DOHH2 (cell line): ENCODE measurements at regions not wholly inside any gene's neighbourhood (a gene's known extent, or its start where the extent isn't known, plus 50 kb on each side); places are given as distances from the start of the nearest gene placed in this dataset.

Experiments
- H3F3A ChIP-seq: fragments of 200-600 bp; sonication (generic), shearing (Covaris generic); 2 replicates; pipeline ENCODE4 v1.6.0; 2016; ENCODE audit warnings: antibody characterized with exemption, mild to moderate bottlenecking; ENCODE audit not compliant: control insufficient read depth, insufficient read depth
- H3K27ac ChIP-seq: fragments of 200-600 bp; sonication (generic); 2 replicates; pipeline ENCODE4 v1.5.1; 2014; ENCODE audit warnings: low read depth, mild to moderate bottlenecking, low read length, moderate library complexity
- H3K27me3 ChIP-seq: fragments of 200-600 bp; sonication (generic); 2 replicates; pipeline ENCODE4 v1.6.1; 2014; ENCODE audit warnings: mild to moderate bottlenecking, low read length, mixed read lengths; ENCODE audit not compliant: control insufficient read depth
- H3K36me3 ChIP-seq: fragments of 200-600 bp; sonication (generic); 2 replicates; pipeline ENCODE4 v1.6.1; 2014; ENCODE audit warnings: mild to moderate bottlenecking, low read length, moderate library complexity, mixed read lengths; ENCODE audit not compliant: control insufficient read depth
- H3K4me1 ChIP-seq: fragments of 200-600 bp; sonication (generic); 2 replicates; pipeline ENCODE4 v1.6.1; 2014; ENCODE audit warnings: mild to moderate bottlenecking, low read length, mixed read lengths; ENCODE audit not compliant: control insufficient read depth
- H3K4me2 ChIP-seq: fragments of 200-600 bp; sonication (generic); 2 replicates; pipeline ENCODE4 v1.6.0; 2014; ENCODE audit warnings: mild to moderate bottlenecking, low read length, moderate library complexity
- H3K4me3 ChIP-seq: fragments of 200-600 bp; sonication (generic); 2 replicates; pipeline ENCODE4 v1.5.1; 2014; ENCODE audit warnings: mild to moderate bottlenecking, low read length, mixed read lengths
- H3K79me2 ChIP-seq: fragments of 200-600 bp; sonication (generic); 2 replicates; pipeline ENCODE4 v1.6.1; 2014; ENCODE audit warnings: mild to moderate bottlenecking, low read length, mixed read lengths; ENCODE audit not compliant: control insufficient read depth
- H3K9me2 ChIP-seq: fragments of 200-600 bp; sonication (generic); replicated peaks from 2 replicates; pipeline ENCODE4 v1.6.1; 2014; ENCODE audit warnings: mild to moderate bottlenecking, low read length, mixed read lengths; ENCODE audit not compliant: control insufficient read depth
- H3K9me3 ChIP-seq: fragments of 200-600 bp; sonication (generic); 2 replicates; pipeline ENCODE4 v1.6.1; 2014; ENCODE audit warnings: antibody characterized with exemption, low read length, mixed read lengths; ENCODE audit not compliant: control insufficient read depth, insufficient read depth
- H4K20me1 ChIP-seq: fragments of 200-600 bp; sonication (generic); 2 replicates; pipeline ENCODE4 v1.6.0; 2014; ENCODE audit warnings: low read depth, mild to moderate bottlenecking, antibody characterized with exemption, low read length, moderate library complexity; ENCODE audit not compliant: control insufficient read depth, insufficient read depth
- CTCF ChIP-seq: fragments of 200-600 bp; sonication (generic); IDR thresholded peaks from one replicate; pipeline ENCODE4 v1.5.1; 2014; ENCODE audit warnings: antibody characterized with exemption, mild to moderate bottlenecking, low read depth, low read length; ENCODE audit not compliant: poor library complexity, severe bottlenecking
- EZH2phosphoT487 ChIP-seq: fragments of 200-600 bp; sonication (generic); IDR thresholded peaks from 2 replicates; pipeline ENCODE4 v1.6.1; 2017; ENCODE audit warnings: borderline replicate concordance, mild to moderate bottlenecking, antibody characterized with exemption, low read length, moderate library complexity, mixed read lengths

GRCh38 chr10:15448598-15448997, 77.5 kb upstream of the FAM171A1 start:
- H3K36me3 ChIP-seq, result no peaks in the 10 kb centered on the region
- H3K79me2 ChIP-seq, result no peaks in the 10 kb centered on the region
- peaks cover 8% of the 10 kb centered on the region; the same call in 1 of the 2 replicates for H3K27me3 ChIP-seq
- H4K20me1 ChIP-seq, result no peaks in the 10 kb centered on the region
- TF ChIP-seq EZH2phosphoT487 (no peak), CTCF (no peak)
- H3K4me3 ChIP-seq, result no peak overlapping the region
- no peaks in the 10 kb centered on the region for H3K9me3 ChIP-seq
- no peaks in the 10 kb centered on the region for H3K4me1 ChIP-seq
- no peaks in the 10 kb centered on the region for H3F3A ChIP-seq
- no peak overlapping the region for H3K4me2 ChIP-seq
- no peak overlapping the region for H3K27ac ChIP-seq
- H3K9me2 ChIP-seq, result no peaks in the 10 kb centered on the region

GRCh38 chr10:15445006-15445390, 73.9 kb upstream of the FAM171A1 start:
- Histone ChIP-seq H3K4me3 (no peak overlapping the region), H3K79me2 (no peaks in the 10 kb centered on the region), H4K20me1 (no peaks in the 10 kb centered on the region), H3K4me2 (no peak overlapping the region), H3K27me3 (no peaks in the 10 kb centered on the region), H3K9me3 (no peaks in the 10 kb centered on the region), H3K27ac (no peak overlapping the region), H3K9me2 (no peaks in the 10 kb centered on the region), H3K36me3 (no peaks in the 10 kb centered on the region), H3F3A (no peaks in the 10 kb centered on the region), H3K4me1 (no peaks in the 10 kb centered on the region)
- TF ChIP-seq CTCF (no peak), EZH2phosphoT487 (no peak)

GRCh38 chr10:15444105-15445005, 73.3 kb upstream of the FAM171A1 start:
- Histone ChIP-seq H3K36me3 (no peaks in the 10 kb centered on the region), H3K79me2 (no peaks in the 10 kb centered on the region), H3K9me2 (no peaks in the 10 kb centered on the region), H3K4me2 (no peak overlapping the region), H3K27ac (no peak overlapping the region), H3K27me3 (peaks cover 1% of the 10 kb centered on the region; the same call in 1 of the 2 replicates), H3K4me3 (no peak overlapping the region), H3K4me1 (no peaks in the 10 kb centered on the region), H3K9me3 (no peaks in the 10 kb centered on the region), H4K20me1 (no peaks in the 10 kb centered on the region), H3F3A (no peaks in the 10 kb centered on the region)
- TF ChIP-seq EZH2phosphoT487 (no peak), CTCF (no peak)
